Lower leg skin (tissue), 3 donors: ENCODE measurements at regions not wholly inside any gene's neighbourhood (a gene's known extent, or its start where the extent isn't known, plus 50 kb on each side); places are given as distances from the start of the nearest gene placed in this dataset.

Experiments used
- POLR2A ChIP-seq, 2 donors: fragments of 450-650 bp; IDR thresholded peaks; one replicate each; pipeline ENCODE4 v1.6.1; 2016 to 2017; ENCODE audit warnings: antibody characterized with exemption in 2 of 2, mild to moderate bottlenecking in 1 of 2, moderate library complexity in 1 of 2
- TF ChIP-seq, protein P1 (sequence below), 3 donors: fragments of 450-650 bp; IDR thresholded peaks; one replicate each; pipeline ENCODE4 v1.5.1; 2016; ENCODE audit warnings: antibody characterized with exemption in 3 of 3, mild to moderate bottlenecking in 3 of 3, moderate library complexity in 2 of 3

DNA sequence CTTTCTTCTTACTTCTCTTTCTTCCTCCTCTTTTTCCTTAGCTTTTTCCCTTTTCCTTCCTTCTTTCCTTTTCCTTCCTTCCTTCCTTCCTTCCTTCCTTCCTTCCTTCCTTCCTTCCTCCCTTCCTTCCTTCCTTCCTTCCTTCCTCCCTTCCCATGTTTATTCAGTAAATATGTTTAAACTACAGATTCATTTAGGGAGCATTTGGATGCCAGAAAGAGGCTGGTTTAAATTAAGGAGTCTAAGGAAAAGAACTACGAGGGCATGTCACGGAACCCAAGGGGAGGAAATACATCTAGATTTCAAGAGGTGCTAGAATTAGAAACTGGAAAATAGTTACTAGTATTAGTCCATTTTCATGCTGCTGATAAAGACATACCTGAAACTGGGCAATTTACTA lies 320.0 kb upstream of the ARRDC3 start:
- TF ChIP-seq, protein P1, sequence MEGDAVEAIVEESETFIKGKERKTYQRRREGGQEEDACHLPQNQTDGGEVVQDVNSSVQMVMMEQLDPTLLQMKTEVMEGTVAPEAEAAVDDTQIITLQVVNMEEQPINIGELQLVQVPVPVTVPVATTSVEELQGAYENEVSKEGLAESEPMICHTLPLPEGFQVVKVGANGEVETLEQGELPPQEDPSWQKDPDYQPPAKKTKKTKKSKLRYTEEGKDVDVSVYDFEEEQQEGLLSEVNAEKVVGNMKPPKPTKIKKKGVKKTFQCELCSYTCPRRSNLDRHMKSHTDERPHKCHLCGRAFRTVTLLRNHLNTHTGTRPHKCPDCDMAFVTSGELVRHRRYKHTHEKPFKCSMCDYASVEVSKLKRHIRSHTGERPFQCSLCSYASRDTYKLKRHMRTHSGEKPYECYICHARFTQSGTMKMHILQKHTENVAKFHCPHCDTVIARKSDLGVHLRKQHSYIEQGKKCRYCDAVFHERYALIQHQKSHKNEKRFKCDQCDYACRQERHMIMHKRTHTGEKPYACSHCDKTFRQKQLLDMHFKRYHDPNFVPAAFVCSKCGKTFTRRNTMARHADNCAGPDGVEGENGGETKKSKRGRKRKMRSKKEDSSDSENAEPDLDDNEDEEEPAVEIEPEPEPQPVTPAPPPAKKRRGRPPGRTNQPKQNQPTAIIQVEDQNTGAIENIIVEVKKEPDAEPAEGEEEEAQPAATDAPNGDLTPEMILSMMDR (IDR thresholded peaks at IDR 0.05), result no peak
- TF ChIP-seq POLR2A (IDR thresholded peaks at IDR 0.05), result no peak
